HCT116 (cell line): ENCODE measurements at regions not wholly inside any gene's neighbourhood (a gene's known extent, or its start where the extent isn't known, plus 50 kb on each side); places are given as distances from the start of the nearest gene placed in this dataset.

Experiments used
- ATAC-seq: fragments of 200-7000 bp; cut with Tn5 transposase; 2 replicates; pipeline ENCODE4 v1.9.1; 2020; ENCODE audit warnings: mild to moderate bottlenecking, moderate library complexity
- BruUV-seq: library from RNA; stranded (reverse); fragments of 400-500 nt; replicated peaks from 2 replicates; lab custom pipeline; 2021; lab: Mats Ljungman, UMichigan
- CTCF ChIA-PET: fragments of 300-600 bp; sonication (Branson Sonifier 250); formaldehyde crosslinking; loops from one replicate; lab custom pipeline; 2021; ENCODE audit warnings: antibody characterized with exemption; lab: Charles Lee
- POLR2A ChIA-PET: fragments of 300-600, 350-600 bp; sonication (Branson Sonifier 250); formaldehyde crosslinking; loops from one replicate; lab custom pipeline; 2021; ENCODE audit warnings: antibody characterized with exemption; lab: Charles Lee
- RAD21 ChIA-PET, 2 experiments: fragments of 300-600 bp; sonication (Branson Sonifier 250); formaldehyde crosslinking; loops; one replicate each; lab custom pipeline; 2023; ENCODE audit warnings: low total read pairs in 2 of 2; ENCODE audit not compliant: uncharacterized antibody in 2 of 2, unreplicated experiment in 2 of 2, low non-redundant PET in 1 of 2; lab: Charles Lee
- DNase-seq: peaks from one replicate; pipeline ENCODE4 v3.0.0-alpha.2; 2010; ENCODE audit warnings: low read depth, low spot score
- H2AFZ ChIP-seq: fragments of 200-600 bp; shearing (Covaris generic), sonication (generic); 2 replicates; pipeline ENCODE4 v1.6.1; 2017; ENCODE audit warnings: low read depth, mixed run types, mixed read lengths, antibody characterized with exemption, low read length; ENCODE audit not compliant: poor library complexity, severe bottlenecking
- H3K27ac ChIP-seq: 2 replicates; pipeline ENCODE4 v1.5.1; 2012; ENCODE audit warnings: low read depth, low read length
- H3K27me3 ChIP-seq: fragments of 200-600 bp; sonication (generic); 2 replicates; pipeline ENCODE4 v1.6.1; 2016; ENCODE audit warnings: mixed run types, low read length, mixed read lengths; ENCODE audit not compliant: insufficient read depth
- H3K36me3 ChIP-seq, 2 experiments: fragments of 200-500 bp in 1 of 2; fragments of 200-600 bp in 1 of 2; sonication (Bioruptor generic) in 1 of 2; sonication (generic) in 1 of 2; 2 replicates each; pipeline versions ENCODE4 v1.5.1 to v1.6.1; 2014 to 2016; ENCODE audit warnings: low read length in 2 of 2, inconsistent platforms in 1 of 2, mixed read lengths in 1 of 2, mixed run types in 1 of 2; ENCODE audit not compliant: insufficient read depth in 2 of 2, control insufficient read depth in 1 of 2
- H3K4me1 ChIP-seq, 2 experiments: fragments of 200-600 bp in 1 of 2; sonication (generic) in 1 of 2; 2 replicates each; pipeline versions ENCODE4 v1.5.1 to v1.6.1; 2012 to 2017; ENCODE audit warnings: low read length in 2 of 2, inconsistent platforms in 1 of 2, mild to moderate bottlenecking in 1 of 2, mixed read lengths in 1 of 2, mixed run types in 1 of 2, moderate library complexity in 1 of 2; ENCODE audit not compliant: insufficient read depth in 2 of 2, control insufficient read depth in 1 of 2
- H3K4me2 ChIP-seq: fragments of 200-600 bp; sonication (generic); 2 replicates; pipeline ENCODE4 v1.6.1; 2017; ENCODE audit warnings: mixed run types, low read length, mixed read lengths
- H3K4me3 ChIP-seq, 2 experiments: fragments of 200-600 bp in 1 of 2; sonication (generic) in 1 of 2; replicated peaks in 1 of 2; 2 replicates each; pipeline ENCODE4 v1.5.1; 2011 to 2016; ENCODE audit warnings: low read length in 2 of 2, control low read depth in 1 of 2, low read depth in 1 of 2, mild to moderate bottlenecking in 1 of 2, mixed read lengths in 1 of 2, mixed run types in 1 of 2
- H3K79me2 ChIP-seq: fragments of 200-600 bp; sonication (generic); 2 replicates; pipeline ENCODE4 v1.6.1; 2017; ENCODE audit warnings: mild to moderate bottlenecking, mixed run types, low read length, moderate library complexity, mixed read lengths; ENCODE audit not compliant: insufficient read depth
- H3K9ac ChIP-seq: fragments of 200-600 bp; sonication (generic); 2 replicates; pipeline ENCODE4 v1.6.1; 2016; ENCODE audit warnings: low read length, mixed read lengths
- H3K9me2 ChIP-seq: fragments of 200-600 bp; sonication (generic), shearing (Covaris generic); 2 replicates; pipeline ENCODE4 v1.6.1; 2017; ENCODE audit warnings: mixed run types, mild to moderate bottlenecking, moderate library complexity; ENCODE audit not compliant: insufficient read depth
- H3K9me3 ChIP-seq, 2 experiments: fragments of 200-500 bp in 1 of 2; fragments of 200-600 bp in 1 of 2; sonication (Bioruptor generic) in 1 of 2; sonication (generic) in 1 of 2; 2 replicates each; pipeline ENCODE4 v1.6.1; 2014 to 2017; ENCODE audit warnings: low read length in 2 of 2, mixed read lengths in 2 of 2, inconsistent platforms in 1 of 2, low read depth in 1 of 2, mild to moderate bottlenecking in 1 of 2, mixed run types in 1 of 2, moderate library complexity in 1 of 2; ENCODE audit not compliant: control insufficient read depth in 1 of 2, insufficient read depth in 1 of 2
- H4K20me1 ChIP-seq: fragments of 200-600 bp; sonication (generic), shearing (Covaris generic); 2 replicates; pipeline ENCODE4 v1.6.1; 2017; ENCODE audit warnings: mixed run types, mild to moderate bottlenecking, moderate library complexity; ENCODE audit not compliant: insufficient read depth
- CBX3 ChIP-seq: IDR thresholded peaks from 2 replicates; pipeline ENCODE4 v1.6.1; 2012; ENCODE audit warnings: low read depth
- CTCF ChIP-seq, 3 experiments: fragments of 200-600 bp in 1 of 3; sonication (generic) in 1 of 3; IDR thresholded peaks in 2 of 3; conservative IDR thresholded peaks in 1 of 3; 2 replicates each; pipeline ENCODE4 v1.5.1; 2012 to 2017; ENCODE audit warnings: low read depth in 2 of 3, low read length in 2 of 3, antibody characterized with exemption in 1 of 3, borderline replicate concordance in 1 of 3, control low read depth in 1 of 3, mild to moderate bottlenecking in 1 of 3, mixed read lengths in 1 of 3, mixed run types in 1 of 3, moderate library complexity in 1 of 3; ENCODE audit not compliant: insufficient read depth in 1 of 3
- ELF1 ChIP-seq: IDR thresholded peaks from 2 replicates; pipeline ENCODE4 v1.6.1; 2012; ENCODE audit warnings: low read depth, borderline replicate concordance
- EZH2 ChIP-seq: fragments of 200-600 bp; sonication (generic); IDR thresholded peaks from 2 replicates; pipeline ENCODE4 v1.6.1; 2017; ENCODE audit warnings: antibody characterized with exemption, mixed run types
- EZH2phosphoT487 ChIP-seq: fragments of 200-600 bp; IDR thresholded peaks from 2 replicates; pipeline ENCODE4 v1.6.1; 2018; ENCODE audit warnings: antibody characterized with exemption, borderline replicate concordance
- JUND ChIP-seq: IDR thresholded peaks from 2 replicates; pipeline ENCODE4 v1.6.1; 2012
- POLR2A ChIP-seq: IDR thresholded peaks from 2 replicates; pipeline ENCODE4 v1.7.0; 2011; ENCODE audit warnings: borderline replicate concordance; ENCODE audit not compliant: insufficient read depth, insufficient read length; ENCODE audit errors: extremely low read depth
- RAD21 ChIP-seq: IDR thresholded peaks from 2 replicates; pipeline ENCODE4 v1.6.1; 2012; ENCODE audit warnings: low read depth, mild to moderate bottlenecking
- SP1 ChIP-seq: IDR thresholded peaks from 2 replicates; pipeline ENCODE4 v1.6.1; 2012; ENCODE audit warnings: low read depth
- YY1 ChIP-seq: IDR thresholded peaks from 2 replicates; pipeline ENCODE4 v1.6.1; 2011; ENCODE audit warnings: low read length, low read depth, moderate library complexity, mild to moderate bottlenecking; ENCODE audit not compliant: insufficient replicate concordance; ENCODE audit errors: extremely low read depth
- intact Hi-C: fragments of 100-400 bp; cut with micrococcal nuclease; formaldehyde crosslinking; loops from 2 replicates; pipeline ENCODE4 v1.10.0; 2022

- ChIA-PET CTCF (no interaction called here), RAD21 (no interaction called here)
Measured at GRCh38 chr11:80673566-80673965, 1232.7 kb upstream of the TENM4 start.

More at GRCh38 chr11:80673566-80673965, 1232.7 kb upstream of the TENM4 start:
- H4K20me1 ChIP-seq = no peaks in the 10 kb centered on the region
- POLR2A ChIA-PET = no interaction called here
- no peak overlapping the region for H2AFZ ChIP-seq
- H3K36me3 ChIP-seq = no peaks in the 10 kb centered on the region
- no peak overlapping the region for H3K9ac ChIP-seq
- TF ChIP-seq SP1 (no peak), ELF1 (no peak), POLR2A (no peak), RAD21 (no peak), JUND (no peak), CTCF (IDR thresholded peaks at IDR 0.05 in 2 of 3, conservative IDR thresholded peaks at IDR 0.05 in 1 of 3; ENCODE audit: borderline replicate concordance in 1 of 3, insufficient read depth in 1 of 3, low read depth in 2 of 3, low read length in 2 of 3) (no peak), EZH2 (no peak), EZH2phosphoT487 (no peak), YY1 (no peak), CBX3 (no peak)
- H3K9me2 ChIP-seq = no peaks in the 10 kb centered on the region
- H3K79me2 ChIP-seq = no peaks in the 10 kb centered on the region
- H3K4me3 ChIP-seq = no peak overlapping the region
- no peak for ATAC-seq
- no peak overlapping the region for H3K4me2 ChIP-seq
- H3K4me1 ChIP-seq = no peaks in the 10 kb centered on the region
- no peak for DNase-seq
- BruUV-seq = no TSS peak
- H3K27me3 ChIP-seq = no peaks in the 10 kb centered on the region
- intact Hi-C loops = no loop called here
- H3K9me3 ChIP-seq = peaks cover 0 to 13% of the 10 kb centered on the region in 2 experiments; a peak in 1 of 4 replicates
- H3K27ac ChIP-seq = no peak overlapping the region
